Transverse colon (tissue), 4 donors: ENCODE measurements at regions not wholly inside any gene's neighbourhood (a gene's known extent, or its start where the extent isn't known, plus 50 kb on each side); places are given as distances from the start of the nearest gene placed in this dataset.

Experiments
- CTCF ChIP-seq, 5 experiments: fragments of 200-600 bp in 3 of 5; fragments of 450-650 bp in 2 of 5; sonication (generic) in 3 of 5; IDR thresholded peaks; 1 replicate in 2 of 5; 2 replicates in 3 of 5; pipeline ENCODE4 v1.5.1; 2016 to 2017; ENCODE audit warnings: antibody characterized with exemption in 5 of 5, inconsistent platforms in 3 of 5, mild to moderate bottlenecking in 2 of 5, moderate library complexity in 1 of 5
- POLR2A ChIP-seq: fragments of 450-650 bp; IDR thresholded peaks from one replicate; pipeline ENCODE4 v1.6.1; 2016; ENCODE audit warnings: antibody characterized with exemption, mild to moderate bottlenecking, moderate library complexity
- POLR2AphosphoS5 ChIP-seq, 3 donors: sonication (generic); formaldehyde crosslinking; IDR thresholded peaks; one replicate each; pipeline ENCODE4 v1.6.1; 2016; ENCODE audit warnings: antibody characterized with exemption in 3 of 3

GRCh38 chr14:53286301-53286700, 133.2 kb upstream of the DDHD1 start:
- TF ChIP-seq CTCF (IDR thresholded peaks at IDR 0.05) (no peak), POLR2A (no peak), POLR2AphosphoS5 (IDR thresholded peaks at IDR 0.05) (no peak)
